ENCODE measurements at regions not wholly inside any gene's neighbourhood (a gene's known extent, or its start where the extent isn't known, plus 50 kb on each side); places are given as distances from the start of the nearest gene placed in this dataset.

GRCh38 chr2:166673986-166674385 lies 179.9 kb upstream of the SCN7A start:
- no peak for TF ChIP-seq POLR2A (IDR thresholded peaks at IDR 0.05; ENCODE audit: low read depth, low read length)
- no peak for TF ChIP-seq POLR2AphosphoS5 (IDR thresholded peaks at IDR 0.05; ENCODE audit: low read depth, low read length)
- no peak for TF ChIP-seq POU2F2 (IDR thresholded peaks at IDR 0.05; ENCODE audit: low read depth, low read length)
- TF ChIP-seq PAX5 (IDR thresholded peaks at IDR 0.05; ENCODE audit: insufficient read depth, low read length, severe bottlenecking) = no peak
- no peak for TF ChIP-seq TAF1 (IDR thresholded peaks at IDR 0.05; ENCODE audit: low read depth, low read length)
- TF ChIP-seq SPI1 (IDR thresholded peaks at IDR 0.05; ENCODE audit: low read depth, low read length) = no peak

All from GM12891 (cell line).